SU-DHL-6 (cell line): ENCODE measurements at regions not wholly inside any gene's neighbourhood (a gene's known extent, or its start where the extent isn't known, plus 50 kb on each side); places are given as distances from the start of the nearest gene placed in this dataset.

Source experiments
- H2AFZ ChIP-seq: fragments of 200-600 bp; sonication (generic); 2 replicates; pipeline ENCODE4 v1.6.1; 2014; ENCODE audit warnings: low read depth, mild to moderate bottlenecking, moderate library complexity, mixed read lengths, antibody characterized with exemption, low read length; ENCODE audit not compliant: severe bottlenecking
- H3F3A ChIP-seq: fragments of 200-600 bp; shearing (Covaris generic); 2 replicates; pipeline ENCODE4 v1.6.0; 2016; ENCODE audit warnings: antibody characterized with exemption, mild to moderate bottlenecking; ENCODE audit not compliant: insufficient read depth
- H3K27ac ChIP-seq: fragments of 200-600 bp; sonication (generic); 2 replicates; pipeline ENCODE4 v1.5.1; 2016; ENCODE audit warnings: low read depth, mild to moderate bottlenecking, low read length, moderate library complexity, mixed read lengths
- H3K27me3 ChIP-seq: fragments of 200-600 bp; sonication (generic), shearing (Covaris generic); 2 replicates; pipeline ENCODE4 v1.6.0; 2014; ENCODE audit warnings: mild to moderate bottlenecking, low read length
- H3K36me3 ChIP-seq: fragments of 200-600 bp; sonication (generic); 2 replicates; pipeline ENCODE4 v1.6.1; 2014; ENCODE audit warnings: mild to moderate bottlenecking, low read length, mixed read lengths
- H3K4me2 ChIP-seq: fragments of 300-600, 200-600 bp; shearing (Covaris generic), sonication (generic); 2 replicates; pipeline ENCODE4 v1.6.0; 2014; ENCODE audit warnings: low read length, low read depth, mild to moderate bottlenecking; ENCODE audit not compliant: poor library complexity, severe bottlenecking
- H3K4me3 ChIP-seq: fragments of 200-600 bp; sonication (generic); 2 replicates; pipeline ENCODE4 v1.5.1; 2014; ENCODE audit warnings: antibody characterized with exemption, low read length, mild to moderate bottlenecking, mixed read lengths; ENCODE audit not compliant: insufficient read depth, poor library complexity, severe bottlenecking
- H3K79me2 ChIP-seq: fragments of 200-600 bp; sonication (generic); 2 replicates; pipeline ENCODE4 v1.6.1; 2014; ENCODE audit warnings: mild to moderate bottlenecking, low read length, moderate library complexity; ENCODE audit not compliant: insufficient read depth
- H3K9ac ChIP-seq: fragments of 200-600 bp; sonication (generic); 2 replicates; pipeline ENCODE4 v1.7.0; 2014; ENCODE audit warnings: mild to moderate bottlenecking, low read length
- H3K9me2 ChIP-seq: fragments of 200-600 bp; sonication (generic); replicated peaks from 2 replicates; pipeline ENCODE4 v1.6.1; 2014; ENCODE audit warnings: low read length; ENCODE audit not compliant: insufficient read depth
- H3K9me3 ChIP-seq: fragments of 200-600 bp; sonication (generic); 2 replicates; pipeline ENCODE4 v1.6.1; 2014; ENCODE audit warnings: low read length, mixed read lengths; ENCODE audit not compliant: insufficient read depth
- H4K20me1 ChIP-seq: fragments of 200-600 bp; sonication (generic); 2 replicates; pipeline ENCODE4 v1.6.1; 2014; ENCODE audit warnings: low read depth, mild to moderate bottlenecking, antibody characterized with exemption, low read length, moderate library complexity, mixed read lengths
- CTCF ChIP-seq: fragments of 200-600 bp; sonication (generic); IDR thresholded peaks from one replicate; pipeline ENCODE4 v1.5.1; 2017; ENCODE audit warnings: antibody characterized with exemption, mild to moderate bottlenecking, low read length, moderate library complexity; ENCODE audit not compliant: insufficient read depth, poor library complexity, severe bottlenecking
- EZH2phosphoT487 ChIP-seq: fragments of 200-600 bp; sonication (generic), shearing (Covaris generic); conservative IDR thresholded peaks from 2 replicates; pipeline ENCODE4 v1.6.1; 2018; ENCODE audit warnings: mild to moderate bottlenecking, antibody characterized with exemption, low read length, moderate library complexity, mixed read lengths

- no peaks in the 10 kb centered on the region for H3K9me3 ChIP-seq
- no peaks in the 10 kb centered on the region for H3F3A ChIP-seq
- H3K9ac ChIP-seq, result no peak overlapping the region
- H3K4me3 ChIP-seq, result no peak overlapping the region
- no peak overlapping the region for H3K4me2 ChIP-seq
- no peak for TF ChIP-seq CTCF
- TF ChIP-seq EZH2phosphoT487, result no peak
- H3K27ac ChIP-seq, result no peak overlapping the region
- no peaks in the 10 kb centered on the region for H3K9me2 ChIP-seq
- no peaks in the 10 kb centered on the region for H3K79me2 ChIP-seq
- no peaks in the 10 kb centered on the region for H4K20me1 ChIP-seq
- no peak overlapping the region for H2AFZ ChIP-seq
- peaks cover 2% of the 10 kb centered on the region; the same call in 1 of the 2 replicates for H3K27me3 ChIP-seq
- H3K36me3 ChIP-seq, result no peaks in the 10 kb centered on the region
Observed at GRCh38 chr2:120463527-120463926, 117.6 kb downstream of the INHBB start.

- Histone ChIP-seq H3K36me3 (no peaks in the 10 kb centered on the region), H3F3A (no peaks in the 10 kb centered on the region), H3K9me2 (no peaks in the 10 kb centered on the region), H3K4me2 (no peak overlapping the region), H3K79me2 (no peaks in the 10 kb centered on the region), H3K27me3 (peaks cover 2% of the 10 kb centered on the region; the same call in 1 of the 2 replicates), H2AFZ (no peak overlapping the region), H3K9ac (no peak overlapping the region), H3K9me3 (no peaks in the 10 kb centered on the region), H3K27ac (no peak overlapping the region), H4K20me1 (no peaks in the 10 kb centered on the region), H3K4me3 (no peak overlapping the region)
- no peak for TF ChIP-seq CTCF
- no peak for TF ChIP-seq EZH2phosphoT487
Observed at GRCh38 chr2:120463996-120464395, 118.1 kb downstream of the INHBB start.

- H3K9me2 ChIP-seq, result no peaks in the 10 kb centered on the region
- no peak overlapping the region for H2AFZ ChIP-seq
- no peak overlapping the region for H3K27ac ChIP-seq
- H3K79me2 ChIP-seq, result no peaks in the 10 kb centered on the region
- H3K4me2 ChIP-seq, result no peak overlapping the region
- H3F3A ChIP-seq, result no peaks in the 10 kb centered on the region
- no peaks in the 10 kb centered on the region for H4K20me1 ChIP-seq
- H3K9me3 ChIP-seq, result no peaks in the 10 kb centered on the region
- no peak overlapping the region for H3K9ac ChIP-seq
- TF ChIP-seq CTCF (no peak), EZH2phosphoT487 (no peak)
- H3K36me3 ChIP-seq, result no peaks in the 10 kb centered on the region
- H3K4me3 ChIP-seq, result no peak overlapping the region
- peaks cover under 1% of the 10 kb centered on the region; the same call in 1 of the 2 replicates for H3K27me3 ChIP-seq
Observed at GRCh38 chr2:120464448-120464931, 118.6 kb downstream of the INHBB start.
